ENCODE measurements at regions not wholly inside any gene's neighbourhood (a gene's known extent, or its start where the extent isn't known, plus 50 kb on each side); places are given as distances from the start of the nearest gene placed in this dataset.

DNA sequence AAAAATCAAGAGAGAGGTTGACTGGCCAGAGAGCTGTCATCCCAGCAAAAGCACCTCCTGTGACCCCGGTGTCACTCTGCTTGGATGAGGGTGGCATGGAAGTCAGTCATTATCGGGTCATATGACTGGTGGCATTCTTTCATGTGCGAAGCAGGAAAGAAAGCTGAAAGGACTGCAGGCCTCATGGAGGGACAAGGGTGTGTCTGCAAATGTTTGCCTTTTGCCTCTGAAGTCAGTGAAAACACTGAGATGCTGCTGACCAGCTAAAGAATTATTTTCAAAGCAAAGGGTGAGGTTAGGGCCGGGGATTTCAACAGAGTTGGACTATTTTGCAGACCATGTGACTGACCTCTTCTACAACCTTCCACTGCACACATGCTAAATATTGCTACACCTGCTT is 298.3 kb downstream of the CSNK1G3 start:
- TF ChIP-seq POLR2A (IDR thresholded peaks at IDR 0.05; ENCODE audit: borderline replicate concordance, extremely low read depth, insufficient read depth, insufficient read length), result no peak
- TF ChIP-seq ZNF274 (IDR thresholded peaks at IDR 0.05; ENCODE audit: low read depth, low read length), result no peak
- TF ChIP-seq, protein P1, sequence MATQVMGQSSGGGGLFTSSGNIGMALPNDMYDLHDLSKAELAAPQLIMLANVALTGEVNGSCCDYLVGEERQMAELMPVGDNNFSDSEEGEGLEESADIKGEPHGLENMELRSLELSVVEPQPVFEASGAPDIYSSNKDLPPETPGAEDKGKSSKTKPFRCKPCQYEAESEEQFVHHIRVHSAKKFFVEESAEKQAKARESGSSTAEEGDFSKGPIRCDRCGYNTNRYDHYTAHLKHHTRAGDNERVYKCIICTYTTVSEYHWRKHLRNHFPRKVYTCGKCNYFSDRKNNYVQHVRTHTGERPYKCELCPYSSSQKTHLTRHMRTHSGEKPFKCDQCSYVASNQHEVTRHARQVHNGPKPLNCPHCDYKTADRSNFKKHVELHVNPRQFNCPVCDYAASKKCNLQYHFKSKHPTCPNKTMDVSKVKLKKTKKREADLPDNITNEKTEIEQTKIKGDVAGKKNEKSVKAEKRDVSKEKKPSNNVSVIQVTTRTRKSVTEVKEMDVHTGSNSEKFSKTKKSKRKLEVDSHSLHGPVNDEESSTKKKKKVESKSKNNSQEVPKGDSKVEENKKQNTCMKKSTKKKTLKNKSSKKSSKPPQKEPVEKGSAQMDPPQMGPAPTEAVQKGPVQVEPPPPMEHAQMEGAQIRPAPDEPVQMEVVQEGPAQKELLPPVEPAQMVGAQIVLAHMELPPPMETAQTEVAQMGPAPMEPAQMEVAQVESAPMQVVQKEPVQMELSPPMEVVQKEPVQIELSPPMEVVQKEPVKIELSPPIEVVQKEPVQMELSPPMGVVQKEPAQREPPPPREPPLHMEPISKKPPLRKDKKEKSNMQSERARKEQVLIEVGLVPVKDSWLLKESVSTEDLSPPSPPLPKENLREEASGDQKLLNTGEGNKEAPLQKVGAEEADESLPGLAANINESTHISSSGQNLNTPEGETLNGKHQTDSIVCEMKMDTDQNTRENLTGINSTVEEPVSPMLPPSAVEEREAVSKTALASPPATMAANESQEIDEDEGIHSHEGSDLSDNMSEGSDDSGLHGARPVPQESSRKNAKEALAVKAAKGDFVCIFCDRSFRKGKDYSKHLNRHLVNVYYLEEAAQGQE (IDR thresholded peaks at IDR 0.05; ENCODE audit: low read depth), result no peak
- TF ChIP-seq, protein P2, sequence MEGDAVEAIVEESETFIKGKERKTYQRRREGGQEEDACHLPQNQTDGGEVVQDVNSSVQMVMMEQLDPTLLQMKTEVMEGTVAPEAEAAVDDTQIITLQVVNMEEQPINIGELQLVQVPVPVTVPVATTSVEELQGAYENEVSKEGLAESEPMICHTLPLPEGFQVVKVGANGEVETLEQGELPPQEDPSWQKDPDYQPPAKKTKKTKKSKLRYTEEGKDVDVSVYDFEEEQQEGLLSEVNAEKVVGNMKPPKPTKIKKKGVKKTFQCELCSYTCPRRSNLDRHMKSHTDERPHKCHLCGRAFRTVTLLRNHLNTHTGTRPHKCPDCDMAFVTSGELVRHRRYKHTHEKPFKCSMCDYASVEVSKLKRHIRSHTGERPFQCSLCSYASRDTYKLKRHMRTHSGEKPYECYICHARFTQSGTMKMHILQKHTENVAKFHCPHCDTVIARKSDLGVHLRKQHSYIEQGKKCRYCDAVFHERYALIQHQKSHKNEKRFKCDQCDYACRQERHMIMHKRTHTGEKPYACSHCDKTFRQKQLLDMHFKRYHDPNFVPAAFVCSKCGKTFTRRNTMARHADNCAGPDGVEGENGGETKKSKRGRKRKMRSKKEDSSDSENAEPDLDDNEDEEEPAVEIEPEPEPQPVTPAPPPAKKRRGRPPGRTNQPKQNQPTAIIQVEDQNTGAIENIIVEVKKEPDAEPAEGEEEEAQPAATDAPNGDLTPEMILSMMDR (IDR thresholded peaks at IDR 0.05 in 2 of 3, conservative IDR thresholded peaks at IDR 0.05 in 1 of 3; ENCODE audit: borderline replicate concordance in 1 of 3, insufficient read depth in 1 of 3, low read depth in 2 of 3, low read length in 2 of 3), result no peak
- no peak for TF ChIP-seq POLR2AphosphoS5 (IDR thresholded peaks at IDR 0.05; ENCODE audit: low read depth, low read length)

Measured in HCT116 (cell line).